ENCODE measurements at regions not wholly inside any gene's neighbourhood (a gene's known extent, or its start where the extent isn't known, plus 50 kb on each side); places are given as distances from the start of the nearest gene placed in this dataset.

DNA sequence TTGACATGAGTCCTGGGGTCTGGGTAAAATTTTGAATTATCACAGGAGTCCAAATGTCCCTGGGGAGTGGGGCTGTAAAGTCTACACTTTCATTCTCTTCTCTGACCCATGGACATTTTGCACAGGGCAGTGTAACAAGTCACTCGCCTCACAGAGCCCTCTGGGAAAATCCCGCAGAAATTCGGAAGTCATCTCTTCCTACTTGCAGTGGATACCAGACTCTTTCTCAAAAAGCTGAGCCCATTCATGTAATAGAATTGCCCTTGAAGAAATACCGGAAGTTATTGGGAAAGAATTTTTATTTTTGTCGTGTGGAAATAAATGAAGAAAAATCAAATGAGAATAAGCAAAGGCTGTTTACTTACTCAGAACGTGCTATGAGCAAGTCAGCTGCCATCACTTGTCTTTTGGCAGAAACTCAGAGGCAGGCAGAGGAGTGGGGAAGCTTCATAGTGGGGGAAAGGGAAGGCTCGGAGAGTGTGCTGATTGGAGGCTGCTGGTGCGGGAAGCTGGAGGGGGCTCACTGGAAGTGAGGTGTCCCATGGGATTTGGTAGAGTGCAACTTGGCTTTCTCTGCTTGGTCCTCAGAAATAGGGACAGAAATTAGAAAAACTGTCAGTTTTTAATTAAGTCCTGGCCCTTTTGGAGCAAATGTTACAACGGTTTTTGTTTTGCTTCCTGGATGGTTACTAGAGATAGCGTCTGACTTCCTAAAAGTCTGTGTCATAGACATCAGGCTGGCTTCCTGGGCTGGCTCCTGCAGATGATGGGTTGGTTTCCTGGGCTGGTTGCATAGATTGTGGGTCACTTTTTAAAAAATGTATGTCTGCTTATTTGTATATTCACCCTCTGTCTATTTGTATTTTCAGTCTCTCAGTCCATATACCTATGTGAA is 79.8 kb upstream of the EEF1E1 start:
- Histone ChIP-seq H4K20me1 (ENCODE audit: control insufficient read depth, insufficient read depth, insufficient read length) (no peaks in the 10 kb centered on the region), H3K27me3 (ENCODE audit: insufficient read depth, low read length) (no peaks in the 10 kb centered on the region), H2AK5ac (ENCODE audit: insufficient read length, low read length) (no peak overlapping the region), H3K18ac (ENCODE audit: insufficient read length, low read depth, low read length) (no peak overlapping the region), H3K4ac (ENCODE audit: low read depth, low read length) (no peak overlapping the region), H3K79me1 (ENCODE audit: insufficient read depth, low read depth, low read length, poor library complexity, severe bottlenecking) (no peaks in the 10 kb centered on the region), H3K4me2 (ENCODE audit: insufficient read depth, insufficient read length, low read length) (no peak overlapping the region), H3K56ac (ENCODE audit: insufficient read length, low read depth, low read length) (no peak overlapping the region), H3K23ac (ENCODE audit: insufficient read length, low read depth, low read length) (no peak overlapping the region), H3T11ph (ENCODE audit: low read length) (no peak overlapping the region), H2BK12ac (ENCODE audit: insufficient read length, low read depth, low read length) (no peak overlapping the region), H3K27ac (ENCODE audit: insufficient read length, low read depth, low read length) (no peak overlapping the region), H3K14ac (ENCODE audit: insufficient read depth, low read length) (no peak overlapping the region), H2BK15ac (ENCODE audit: low read depth, low read length) (no peak overlapping the region), H3K9ac (ENCODE audit: extremely low read depth, insufficient read length, low read length) (no peak overlapping the region), H2BK120ac (ENCODE audit: low read depth, low read length, poor library complexity, severe bottlenecking) (no peak overlapping the region), H3K23me2 (ENCODE audit: insufficient read length, low read depth, low read length, poor library complexity, severe bottlenecking) (no peaks in the 10 kb centered on the region), H2AFZ (ENCODE audit: low read length) (no peak overlapping the region), H4K8ac (replicated peaks; ENCODE audit: insufficient read length, low read depth, low read length) (no peak overlapping the region), H3K9me3 (ENCODE audit: control insufficient read depth, low read depth, low read length) (no peaks in the 10 kb centered on the region), H4K91ac (ENCODE audit: insufficient read length, low read depth, low read length) (no peak overlapping the region), H2BK5ac (ENCODE audit: insufficient read length, low read length) (no peak overlapping the region), H2BK20ac (ENCODE audit: low read depth, low read length, poor library complexity, severe bottlenecking) (no peak overlapping the region), H3K4me1 (ENCODE audit: insufficient read depth, low read length) (no peaks in the 10 kb centered on the region; the same call in 1 of the 2 replicates), H3K79me2 (ENCODE audit: insufficient read depth, low read length) (no peaks in the 10 kb centered on the region), H4K5ac (ENCODE audit: insufficient read length, low read depth, low read length) (no peak overlapping the region)
- no CpG with 5 or more reads among the region's 10 CpGs for WGBS (ENCODE audit: extremely low coverage, insufficient read length, low lambda C conversion rate)
- TF ChIP-seq, protein P1, sequence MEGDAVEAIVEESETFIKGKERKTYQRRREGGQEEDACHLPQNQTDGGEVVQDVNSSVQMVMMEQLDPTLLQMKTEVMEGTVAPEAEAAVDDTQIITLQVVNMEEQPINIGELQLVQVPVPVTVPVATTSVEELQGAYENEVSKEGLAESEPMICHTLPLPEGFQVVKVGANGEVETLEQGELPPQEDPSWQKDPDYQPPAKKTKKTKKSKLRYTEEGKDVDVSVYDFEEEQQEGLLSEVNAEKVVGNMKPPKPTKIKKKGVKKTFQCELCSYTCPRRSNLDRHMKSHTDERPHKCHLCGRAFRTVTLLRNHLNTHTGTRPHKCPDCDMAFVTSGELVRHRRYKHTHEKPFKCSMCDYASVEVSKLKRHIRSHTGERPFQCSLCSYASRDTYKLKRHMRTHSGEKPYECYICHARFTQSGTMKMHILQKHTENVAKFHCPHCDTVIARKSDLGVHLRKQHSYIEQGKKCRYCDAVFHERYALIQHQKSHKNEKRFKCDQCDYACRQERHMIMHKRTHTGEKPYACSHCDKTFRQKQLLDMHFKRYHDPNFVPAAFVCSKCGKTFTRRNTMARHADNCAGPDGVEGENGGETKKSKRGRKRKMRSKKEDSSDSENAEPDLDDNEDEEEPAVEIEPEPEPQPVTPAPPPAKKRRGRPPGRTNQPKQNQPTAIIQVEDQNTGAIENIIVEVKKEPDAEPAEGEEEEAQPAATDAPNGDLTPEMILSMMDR (conservative IDR thresholded peaks at IDR 0.05), result no peak
- Mint-ChIP-seq H3K27ac (peak overlapping the region in 2 of 3 experiments; percentile 12 to 51; a peak in 3 of 7 replicates), H3K36me3 (ENCODE audit: insufficient read depth in 1 of 3, low read depth in 3 of 3) (no peaks in the 10 kb centered on the region; a peak in 1 of 7 replicates), H3K27me3 (ENCODE audit: low read depth) (no peaks in the 10 kb centered on the region; the same call in 1 of the 2 replicates), H3K4me3 (no peak overlapping the region), H3K9me3 (peaks cover 0 to 7% of the 10 kb centered on the region in 2 experiments; a peak in 2 of 5 replicates), H3K4me1 (peaks cover 44 to 46% of the 10 kb centered on the region in 2 experiments)
- no peak for DNase-seq

Data from H9 (cell line).